ENCODE measurements at regions not wholly inside any gene's neighbourhood (a gene's known extent, or its start where the extent isn't known, plus 50 kb on each side); places are given as distances from the start of the nearest gene placed in this dataset.

DNA sequence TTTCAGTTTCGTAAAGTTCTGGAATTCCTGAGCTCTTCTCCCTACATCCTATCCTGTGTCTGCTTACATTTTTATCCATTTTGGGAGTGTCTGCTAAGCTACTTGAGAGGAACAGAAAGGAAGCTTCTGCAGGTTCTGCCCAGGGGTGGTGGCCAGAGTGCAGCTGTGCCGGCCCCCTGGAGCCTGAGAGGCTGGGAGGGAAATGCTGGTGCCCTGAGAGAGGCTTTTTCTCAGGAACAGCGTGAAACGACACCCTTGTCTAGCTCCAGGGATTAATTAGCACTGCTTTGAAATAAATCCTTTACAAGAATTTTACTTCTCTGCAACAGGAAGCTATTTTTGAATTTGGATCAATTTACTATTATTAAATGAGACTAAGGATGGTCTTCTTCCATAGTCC, 165.4 kb downstream of the SLC15A5 start:
- POLR2A ChIA-PET (ENCODE audit: partially characterized antibody), result no interaction called here
- DNase-seq, result no peak
- Mint-ChIP-seq H3K4me1 (no peaks in the 10 kb centered on the region), H3K27me3 (no peaks in the 10 kb centered on the region), H3K36me3 (no peaks in the 10 kb centered on the region), H3K9me3 (peaks cover 0 to 9% (median under 1%) of the 10 kb centered on the region in 8 donors), H3K4me3 (no peak overlapping the region), H3K27ac (no peak overlapping the region)
- Histone ChIP-seq H3K27me3 (ENCODE audit: insufficient read depth, low read length) (no peaks in the 10 kb centered on the region), H3K36me3 (ENCODE audit: insufficient read depth, low read length) (no peaks in the 10 kb centered on the region), H3K27ac (ENCODE audit: low read depth, low read length) (no peak overlapping the region), H3K9me3 (ENCODE audit: control insufficient read depth in 1 of 2, low read length in 2 of 2) (no peaks in the 10 kb centered on the region), H3K4me1 (ENCODE audit: insufficient read depth, low read length) (no peaks in the 10 kb centered on the region), H3K4me3 (ENCODE audit: low read length in 2 of 2) (no peak overlapping the region)
- CTCF ChIA-PET (ENCODE audit: partially characterized antibody), result no interaction called here
- intact Hi-C loops (cut with micrococcal nuclease), result no loop called here

DNA sequence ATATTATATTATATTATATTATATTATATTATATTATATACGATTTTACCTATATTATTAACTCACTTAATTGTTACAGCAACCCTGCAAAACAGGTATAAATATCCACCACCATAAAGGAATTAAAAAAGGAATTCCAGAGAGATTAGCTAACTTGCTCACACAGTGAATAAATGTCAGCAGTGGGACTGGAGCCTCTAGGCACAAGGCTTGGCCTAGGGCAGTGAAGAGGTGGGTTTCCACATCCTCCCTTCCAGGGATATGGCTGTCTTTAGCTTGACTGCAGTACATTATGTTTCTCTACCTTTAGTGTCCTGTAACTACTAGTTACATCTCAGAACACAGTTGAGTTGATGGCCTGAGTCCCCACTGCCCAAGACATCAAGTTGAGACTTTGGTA, 166.9 kb downstream of the SLC15A5 start:
- no peaks in the 10 kb centered on the region for H3K27me3 Mint-ChIP-seq
- peaks cover 0 to 11% (median 8%) of the 10 kb centered on the region in 8 donors for H3K9me3 Mint-ChIP-seq
- DNase-seq, result no peak
- Histone ChIP-seq H3K36me3 (ENCODE audit: insufficient read depth, low read length) (no peaks in the 10 kb centered on the region), H3K4me3 (ENCODE audit: low read length in 2 of 2) (no peak overlapping the region), H3K27me3 (ENCODE audit: insufficient read depth, low read length) (no peaks in the 10 kb centered on the region), H3K27ac (ENCODE audit: low read depth, low read length) (no peak overlapping the region), H3K4me1 (ENCODE audit: insufficient read depth, low read length) (no peaks in the 10 kb centered on the region), H3K9me3 (ENCODE audit: control insufficient read depth in 1 of 2, low read length in 2 of 2) (no peaks in the 10 kb centered on the region)
- H3K36me3 Mint-ChIP-seq, result no peaks in the 10 kb centered on the region
- ChIA-PET POLR2A (ENCODE audit: partially characterized antibody) (no interaction called here), CTCF (ENCODE audit: partially characterized antibody) (no interaction called here)
- H3K27ac Mint-ChIP-seq, result no peak overlapping the region
- H3K4me3 Mint-ChIP-seq, result no peak overlapping the region
- no peaks in the 10 kb centered on the region for H3K4me1 Mint-ChIP-seq
- intact Hi-C loops (cut with micrococcal nuclease), result no loop called here

DNA sequence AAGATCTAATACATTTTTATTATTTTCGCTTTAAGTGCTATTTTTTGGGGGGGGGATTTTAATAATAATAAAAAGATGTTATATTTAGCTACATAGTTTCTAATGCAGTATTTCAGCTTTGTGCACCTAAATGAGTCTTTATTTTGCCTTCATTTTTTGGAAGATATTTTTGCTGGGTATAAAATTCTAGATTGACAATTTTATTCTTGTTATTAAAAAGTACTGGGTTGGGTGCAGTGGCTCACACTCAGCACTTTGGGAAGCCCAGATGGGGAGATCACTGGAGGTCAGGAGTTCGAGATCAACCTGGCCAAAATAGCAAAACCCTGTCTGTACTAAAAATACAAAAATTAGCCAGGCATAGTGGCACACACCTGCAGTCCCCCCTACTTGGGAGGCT, 173.6 kb downstream of the SLC15A5 start:
- no peaks in the 10 kb centered on the region for H3K4me1 Mint-ChIP-seq
- DNase-seq, result no peak
- no peak overlapping the region for H3K27ac Mint-ChIP-seq
- peaks cover 2 to 33% (median 19%) of the 10 kb centered on the region in 8 donors for H3K9me3 Mint-ChIP-seq
- CTCF ChIA-PET (ENCODE audit: partially characterized antibody), result no interaction called here
- H3K9me3 ChIP-seq (ENCODE audit: control insufficient read depth in 1 of 2, low read length in 2 of 2), result no peaks in the 10 kb centered on the region
- H3K4me3 ChIP-seq (ENCODE audit: low read length in 2 of 2), result no peak overlapping the region
- intact Hi-C loops (cut with micrococcal nuclease), result no loop called here
- no peaks in the 10 kb centered on the region for H3K4me1 ChIP-seq (ENCODE audit: insufficient read depth, low read length)
- no peaks in the 10 kb centered on the region for H3K36me3 ChIP-seq (ENCODE audit: insufficient read depth, low read length)
- H3K27me3 Mint-ChIP-seq, result no peaks in the 10 kb centered on the region
- H3K4me3 Mint-ChIP-seq, result no peak overlapping the region
- H3K27me3 ChIP-seq (ENCODE audit: insufficient read depth, low read length), result no peaks in the 10 kb centered on the region
- no peaks in the 10 kb centered on the region for H3K36me3 Mint-ChIP-seq
- no peak overlapping the region for H3K27ac ChIP-seq (ENCODE audit: low read depth, low read length)
- POLR2A ChIA-PET (ENCODE audit: partially characterized antibody), result no interaction called here

DNA sequence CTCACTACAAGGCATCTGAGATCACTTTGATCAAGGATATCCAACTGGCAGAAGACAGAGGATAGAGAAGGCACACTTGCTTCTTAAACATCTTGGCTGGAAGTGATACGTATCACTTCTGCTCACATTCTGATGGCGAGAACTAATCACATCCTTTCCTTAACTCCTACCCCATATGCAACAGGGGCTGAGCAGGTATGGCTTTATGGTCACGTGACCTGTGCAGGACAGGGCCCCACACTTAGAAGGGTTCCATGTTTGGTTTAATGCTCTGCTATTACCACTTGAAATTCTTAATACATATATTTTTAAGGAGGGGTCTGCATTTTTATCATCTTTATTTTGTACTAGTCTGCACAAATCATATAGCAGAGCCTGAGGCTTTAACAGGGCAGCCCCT, 177.3 kb downstream of the SLC15A5 start:
- Histone ChIP-seq H3K4me1 (ENCODE audit: insufficient read depth, low read length) (no peaks in the 10 kb centered on the region), H3K27me3 (ENCODE audit: insufficient read depth, low read length) (no peaks in the 10 kb centered on the region), H3K9me3 (ENCODE audit: control insufficient read depth in 1 of 2, low read length in 2 of 2) (no peaks in the 10 kb centered on the region), H3K36me3 (ENCODE audit: insufficient read depth, low read length) (no peaks in the 10 kb centered on the region), H3K27ac (ENCODE audit: low read depth, low read length) (no peak overlapping the region), H3K4me3 (ENCODE audit: low read length in 2 of 2) (no peak overlapping the region)
- ChIA-PET POLR2A (ENCODE audit: partially characterized antibody) (no interaction called here), CTCF (ENCODE audit: partially characterized antibody) (no interaction called here)
- Mint-ChIP-seq H3K36me3 (no peaks in the 10 kb centered on the region), H3K9me3 (peaks cover 0 to 22% (median 13%) of the 10 kb centered on the region in 8 donors), H3K27ac (no peak overlapping the region), H3K4me1 (no peaks in the 10 kb centered on the region), H3K4me3 (no peak overlapping the region), H3K27me3 (no peaks in the 10 kb centered on the region)
- no peak for DNase-seq
- intact Hi-C loops (cut with micrococcal nuclease), result no loop called here

DNA sequence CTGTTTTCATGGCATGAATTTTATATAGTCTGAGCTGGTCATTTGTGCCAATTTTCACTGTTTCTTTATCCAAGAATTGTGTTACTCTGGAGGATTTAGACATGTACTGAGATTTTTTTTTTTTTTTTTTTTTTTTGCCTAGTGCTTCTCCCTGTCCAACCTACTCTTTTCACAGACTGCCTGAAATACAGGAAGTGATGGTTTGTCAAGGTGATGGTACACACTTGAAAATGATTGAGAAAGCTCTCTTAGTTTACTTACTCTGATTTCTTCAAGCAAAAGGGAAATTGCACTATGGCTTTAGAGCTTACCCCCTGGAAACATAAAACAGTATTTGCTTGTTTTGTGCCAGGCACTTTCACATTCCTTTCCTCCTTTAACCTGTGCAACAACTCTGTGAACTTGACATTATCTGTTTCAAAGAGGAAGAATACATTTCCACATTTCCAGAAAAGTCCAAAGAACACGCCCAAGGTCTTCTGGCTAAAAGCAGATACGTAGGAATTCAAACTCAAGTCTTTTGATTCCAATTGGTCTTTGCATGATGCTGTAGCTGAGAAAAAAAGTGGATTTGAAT, 181.1 kb downstream of the SLC15A5 start:
- Mint-ChIP-seq H3K9me3 (peaks cover 0 to 9% (median under 1%) of the 10 kb centered on the region in 8 donors), H3K36me3 (no peaks in the 10 kb centered on the region), H3K27ac (no peak overlapping the region), H3K27me3 (no peaks in the 10 kb centered on the region), H3K4me1 (no peaks in the 10 kb centered on the region), H3K4me3 (no peak overlapping the region)
- H3K4me1 ChIP-seq (ENCODE audit: insufficient read depth, low read length), result no peaks in the 10 kb centered on the region
- no peaks in the 10 kb centered on the region for H3K9me3 ChIP-seq (ENCODE audit: control insufficient read depth in 1 of 2, low read length in 2 of 2)
- POLR2A ChIA-PET (ENCODE audit: partially characterized antibody), result no interaction called here
- H3K4me3 ChIP-seq (ENCODE audit: low read length in 2 of 2), result no peak overlapping the region
- no peaks in the 10 kb centered on the region for H3K36me3 ChIP-seq (ENCODE audit: insufficient read depth, low read length)
- CTCF ChIA-PET (ENCODE audit: partially characterized antibody), result interaction anchor here (0.6 kb wide), 1 partner anchor 10 kb away, joined by 3 read pairs; no protein-coding TSS in a partner anchor
- DNase-seq, result no peak
- no peaks in the 10 kb centered on the region for H3K27me3 ChIP-seq (ENCODE audit: insufficient read depth, low read length)
- intact Hi-C loops (cut with micrococcal nuclease), result no loop called here
- no peak overlapping the region for H3K27ac ChIP-seq (ENCODE audit: low read depth, low read length)

DNA sequence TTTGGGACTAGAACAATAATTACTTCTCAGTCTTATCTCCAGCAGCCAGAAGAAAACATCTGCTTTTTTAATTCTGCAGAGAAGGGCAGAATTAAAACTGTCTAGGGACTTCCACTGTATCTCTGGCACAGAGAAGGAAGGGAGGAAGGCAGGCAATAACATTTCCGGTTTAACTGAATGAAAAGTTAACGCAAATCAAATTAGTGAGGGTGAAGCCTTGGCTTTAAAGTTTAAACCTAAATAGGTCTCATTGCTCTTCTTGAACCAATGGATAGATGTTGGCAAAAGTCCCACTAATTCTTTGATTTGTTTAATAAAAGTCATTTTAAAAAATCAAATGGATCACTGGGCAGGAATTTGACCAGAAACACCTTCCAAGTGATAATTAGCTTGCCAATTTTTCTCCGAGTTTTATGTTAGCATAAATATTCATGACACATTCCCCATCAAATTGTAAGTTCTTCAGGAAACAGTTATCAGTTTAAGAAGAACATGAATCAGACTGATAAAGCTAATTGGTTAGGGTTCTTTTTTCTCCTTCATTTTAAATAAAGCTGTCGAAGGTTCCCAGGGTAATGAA, 181.9 kb downstream of the SLC15A5 start:
- no peak overlapping the region for H3K27ac ChIP-seq (ENCODE audit: low read depth, low read length)
- intact Hi-C loops (cut with micrococcal nuclease), result no loop called here
- no peaks in the 10 kb centered on the region for H3K27me3 Mint-ChIP-seq
- ChIA-PET POLR2A (ENCODE audit: partially characterized antibody) (no interaction called here), CTCF (ENCODE audit: partially characterized antibody) (interaction anchor here (0.6 kb wide), 1 partner anchor 11 kb away, joined by 3 read pairs; no protein-coding TSS in a partner anchor)
- H3K4me1 Mint-ChIP-seq, result no peaks in the 10 kb centered on the region
- H3K4me3 ChIP-seq (ENCODE audit: low read length in 2 of 2), result no peak overlapping the region
- no peak overlapping the region for H3K27ac Mint-ChIP-seq
- H3K4me1 ChIP-seq (ENCODE audit: insufficient read depth, low read length), result no peaks in the 10 kb centered on the region
- no peak overlapping the region for H3K4me3 Mint-ChIP-seq
- H3K9me3 Mint-ChIP-seq, result peaks cover 0 to 9% (median 0%) of the 10 kb centered on the region in 8 donors
- DNase-seq, result no peak
- H3K9me3 ChIP-seq (ENCODE audit: control insufficient read depth in 1 of 2, low read length in 2 of 2), result no peaks in the 10 kb centered on the region
- H3K36me3 Mint-ChIP-seq, result no peaks in the 10 kb centered on the region
- no peaks in the 10 kb centered on the region for H3K36me3 ChIP-seq (ENCODE audit: insufficient read depth, low read length)
- no peaks in the 10 kb centered on the region for H3K27me3 ChIP-seq (ENCODE audit: insufficient read depth, low read length)

DNA sequence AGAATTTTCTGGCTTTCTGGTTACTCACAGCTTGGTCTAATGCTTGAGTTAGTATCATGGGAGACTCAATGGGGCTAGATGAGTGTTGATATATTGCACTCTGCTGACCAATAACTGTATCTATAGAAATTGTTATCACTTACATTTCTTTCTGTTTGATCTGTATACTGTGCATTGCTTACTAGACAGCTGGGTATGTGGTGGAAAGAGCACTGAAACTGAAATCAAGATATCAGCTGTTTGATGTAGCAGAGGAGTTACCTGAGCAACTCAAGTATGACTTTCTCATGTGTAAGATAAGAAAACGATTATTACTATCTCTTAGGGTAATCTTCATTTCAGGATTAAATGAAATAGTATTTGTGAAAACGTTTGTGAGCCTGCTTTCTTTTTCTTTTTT, 183.0 kb downstream of the SLC15A5 start:
- no peak for DNase-seq
- H3K9me3 ChIP-seq (ENCODE audit: control insufficient read depth in 1 of 2, low read length in 2 of 2), result no peaks in the 10 kb centered on the region
- Mint-ChIP-seq H3K4me3 (no peak overlapping the region), H3K36me3 (no peaks in the 10 kb centered on the region), H3K27ac (no peak overlapping the region), H3K9me3 (peaks cover 0 to 9% (median 0%) of the 10 kb centered on the region in 8 donors), H3K27me3 (no peaks in the 10 kb centered on the region), H3K4me1 (no peaks in the 10 kb centered on the region)
- ChIA-PET CTCF (ENCODE audit: partially characterized antibody) (no interaction called here), POLR2A (ENCODE audit: partially characterized antibody) (no interaction called here)
- H3K36me3 ChIP-seq (ENCODE audit: insufficient read depth, low read length), result no peaks in the 10 kb centered on the region
- H3K4me1 ChIP-seq (ENCODE audit: insufficient read depth, low read length), result no peaks in the 10 kb centered on the region
- H3K4me3 ChIP-seq (ENCODE audit: low read length in 2 of 2), result no peak overlapping the region
- intact Hi-C loops (cut with micrococcal nuclease), result no loop called here
- no peak overlapping the region for H3K27ac ChIP-seq (ENCODE audit: low read depth, low read length)
- H3K27me3 ChIP-seq (ENCODE audit: insufficient read depth, low read length), result no peaks in the 10 kb centered on the region

Data from CD4-positive, alpha-beta memory T cell (primary cell).